HG02610 (cell line): ENCODE measurements at regions not wholly inside any gene's neighbourhood (a gene's known extent, or its start where the extent isn't known, plus 50 kb on each side); places are given as distances from the start of the nearest gene placed in this dataset.

Experiments used
- ATAC-seq: cut with Tn5 transposase; IDR thresholded peaks from one replicate; pipeline ENCODE4 v1.9.1; 2021; ENCODE audit warnings: mild to moderate bottlenecking, moderate library complexity; ENCODE audit not compliant: unreplicated experiment

DNA sequence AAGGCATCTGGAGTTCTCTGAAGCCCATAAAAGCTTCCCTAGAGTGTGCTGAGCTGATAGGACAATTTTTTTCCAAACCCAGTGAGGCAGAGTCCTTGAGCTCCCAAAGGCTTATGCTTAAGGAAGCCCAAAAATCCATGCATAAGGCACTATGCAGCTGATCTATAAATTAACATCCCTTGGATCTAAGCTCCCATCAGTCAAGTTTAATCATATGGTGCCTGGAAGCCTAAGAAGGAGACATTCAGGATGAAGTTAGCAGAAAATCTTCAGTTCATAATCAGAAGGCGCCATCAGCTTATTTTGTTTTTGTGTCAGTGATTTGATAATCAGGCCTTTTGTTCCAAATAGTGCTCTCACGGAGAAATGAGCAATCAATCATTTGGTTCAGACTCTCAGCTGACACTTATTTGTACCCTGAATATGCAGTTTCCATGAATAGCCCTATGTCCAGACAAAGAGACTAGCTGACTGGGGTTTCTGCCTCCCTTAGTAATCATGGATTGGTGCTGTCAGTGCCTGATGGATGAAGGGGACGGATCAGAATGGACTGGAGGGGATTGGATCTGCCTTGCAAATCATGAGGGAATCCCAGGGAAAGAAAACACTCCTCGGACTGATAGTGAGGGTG is 464.8 kb upstream of the RGPD4 start:
- no peak for ATAC-seq

DNA sequence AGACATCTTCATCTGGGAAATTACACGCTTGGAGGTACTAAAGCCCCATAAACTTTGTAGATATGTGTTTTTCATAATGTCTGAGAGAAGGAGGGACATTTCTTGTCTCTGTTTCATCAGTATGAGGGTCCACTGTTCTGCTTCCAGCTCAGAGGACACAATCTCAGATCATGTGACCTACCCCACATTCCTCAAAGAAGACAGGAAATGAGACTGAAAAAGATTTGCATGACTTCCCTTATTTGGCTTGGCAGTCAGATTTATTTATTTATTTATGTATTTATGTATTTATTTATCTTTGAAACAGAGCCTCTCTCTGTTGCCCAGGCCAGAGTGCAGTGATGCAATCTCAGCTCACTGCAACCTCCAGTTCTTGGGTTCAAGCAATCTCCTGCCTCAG is 463.7 kb upstream of the RGPD4 start:
- no peak for ATAC-seq

- no peak for ATAC-seq
These were observed 462.9 kb upstream of the RGPD4 start for GRCh38 chr2:107363806-107364205.

DNA sequence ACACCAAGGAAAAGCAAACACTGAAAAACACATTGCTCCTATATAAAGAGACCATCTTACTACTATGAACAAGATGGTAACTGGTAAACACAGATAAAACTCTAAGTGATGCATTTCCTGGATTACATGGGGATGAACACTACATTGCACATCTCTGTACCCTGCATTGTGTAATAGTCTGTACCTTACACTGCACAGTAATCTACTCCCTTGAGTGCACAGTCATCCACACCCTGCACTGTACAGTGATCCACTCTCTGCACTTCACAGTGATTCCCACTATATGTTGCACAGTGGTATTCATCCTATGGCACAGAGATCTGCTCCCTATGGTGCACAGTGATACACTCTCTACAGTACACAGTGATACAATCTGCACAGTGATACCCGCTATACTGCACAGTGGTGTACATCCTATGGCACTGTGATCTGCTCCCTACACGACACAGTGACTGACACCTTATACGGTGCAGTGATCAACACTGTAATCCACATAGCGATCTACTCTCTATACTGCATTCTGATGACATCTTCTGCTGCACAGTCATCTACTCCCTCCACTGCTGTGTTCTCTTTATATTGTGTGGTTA is 462.2 kb upstream of the RGPD4 start:
- no peak for ATAC-seq

DNA sequence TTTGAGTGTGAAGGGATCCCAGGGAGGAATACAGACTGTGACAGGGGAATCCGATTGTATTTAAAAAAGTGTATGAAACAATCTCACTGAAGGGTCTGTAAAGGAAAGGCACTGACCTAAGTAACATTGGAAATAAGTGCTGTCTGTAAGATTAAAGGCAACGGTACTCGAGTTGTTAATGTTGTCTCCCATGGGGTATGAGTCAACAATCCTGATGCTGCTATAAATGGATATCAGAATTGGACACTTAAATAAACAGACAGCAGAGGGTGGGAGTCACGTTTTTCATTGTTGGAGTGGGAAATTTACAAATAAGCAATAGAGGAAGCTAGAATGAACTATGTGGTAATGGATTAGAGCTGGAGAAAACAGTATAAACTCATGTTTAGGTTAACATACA is 452.4 kb upstream of the RGPD4 start:
- no peak for ATAC-seq

DNA sequence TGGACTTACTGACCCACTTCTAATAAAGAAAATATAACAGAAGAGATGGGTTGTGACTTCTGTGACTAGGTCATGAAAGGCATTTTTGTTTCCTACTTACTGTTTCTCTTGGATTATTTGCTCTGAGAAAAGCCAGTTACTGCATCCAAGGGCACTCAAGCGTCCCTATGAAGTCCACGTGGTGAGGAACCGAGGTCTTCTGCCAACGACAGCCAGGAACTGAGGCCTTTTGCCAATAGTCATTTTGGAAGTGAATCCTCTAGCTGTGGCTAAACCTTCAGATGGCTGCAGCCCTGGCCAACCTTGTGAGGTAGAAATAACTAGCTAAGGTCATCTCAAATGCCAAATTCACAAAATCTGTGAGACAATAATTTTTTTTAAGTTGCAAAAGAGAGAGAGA is 449.8 kb upstream of the RGPD4 start:
- ATAC-seq = no peak

DNA sequence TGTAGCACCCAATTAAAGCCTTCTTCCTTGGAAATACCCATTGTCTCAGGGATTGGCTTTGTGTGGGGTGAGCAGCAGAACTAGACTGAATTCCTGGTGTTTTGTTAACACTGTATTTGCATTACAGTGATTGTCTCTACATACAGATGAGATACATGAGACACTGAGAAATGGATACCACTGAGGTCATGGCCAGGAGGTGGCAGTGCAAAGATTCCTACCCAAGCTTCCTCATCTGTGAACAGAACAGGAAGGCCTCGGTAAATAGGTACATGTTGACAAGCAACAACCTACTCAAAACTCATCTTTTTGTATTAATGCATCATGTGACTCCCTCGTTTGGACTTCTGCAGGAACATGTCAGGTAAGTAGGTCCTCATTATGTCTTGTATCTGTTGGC is 445.8 kb upstream of the RGPD4 start:
- ATAC-seq = no peak

DNA sequence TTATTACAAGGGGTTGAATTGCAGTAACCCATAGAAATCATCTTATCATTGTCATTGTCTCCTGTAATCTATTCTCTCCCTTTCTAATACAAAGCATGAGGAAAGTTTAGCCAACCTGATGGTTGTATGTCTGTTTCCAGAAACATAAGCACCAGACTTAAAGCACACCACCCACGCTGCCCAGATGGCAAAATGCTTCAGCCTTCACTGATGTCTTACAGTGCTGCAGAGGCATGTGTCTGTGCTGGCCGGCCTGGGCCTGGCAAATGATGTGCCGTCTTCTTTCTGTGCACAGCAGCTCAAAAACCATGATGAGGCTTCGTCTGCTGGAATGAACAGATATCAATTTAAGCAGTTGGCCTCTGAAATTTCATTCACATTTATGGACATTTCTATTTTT is 443.0 kb upstream of the RGPD4 start:
- ATAC-seq = no peak

DNA sequence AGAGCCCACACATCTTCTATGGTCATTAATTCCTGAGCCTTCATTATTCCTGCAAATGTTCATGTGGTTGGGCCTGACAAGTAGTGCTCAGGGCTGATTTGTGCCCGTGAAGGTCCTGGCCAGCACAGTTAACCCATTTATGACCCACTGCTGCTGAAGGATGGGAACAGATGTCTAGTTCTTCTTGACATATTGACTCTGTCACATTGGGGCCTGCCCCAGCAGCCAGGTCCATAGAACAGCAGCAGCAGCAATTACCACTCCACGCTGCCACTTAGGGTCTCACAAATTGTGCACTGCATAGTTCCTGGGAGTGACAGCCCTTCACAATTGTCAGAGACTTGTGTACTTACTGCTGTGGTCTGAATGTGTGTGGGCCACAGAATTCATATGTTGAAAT is 442.3 kb upstream of the RGPD4 start:
- ATAC-seq = no peak

- ATAC-seq = no peak
These were observed 440.8 kb upstream of the RGPD4 start for GRCh38 chr2:107385921-107386320.

DNA sequence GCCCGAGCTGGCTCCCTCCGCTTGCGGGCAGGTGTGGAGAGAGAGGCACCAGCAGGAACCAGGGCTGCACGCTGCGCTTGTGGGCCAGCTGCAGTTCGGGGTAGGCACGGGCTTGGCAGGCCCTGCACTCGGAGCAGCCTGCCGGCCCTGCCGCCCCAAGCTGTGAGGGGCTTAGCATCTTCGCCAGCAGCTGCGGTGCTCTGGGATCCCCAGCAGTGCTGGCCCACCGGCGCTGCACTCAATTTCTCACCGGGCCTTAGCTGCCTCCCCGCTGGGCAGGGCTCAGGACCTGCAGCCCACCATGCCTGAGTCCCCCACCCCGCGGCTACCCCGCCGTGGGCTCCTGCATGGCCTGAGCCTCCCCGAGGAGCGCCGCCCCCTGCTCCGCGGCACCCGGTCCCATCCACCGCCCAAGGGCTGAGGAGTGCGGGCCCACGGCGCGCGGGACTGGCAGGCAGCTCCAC is 434.4 kb upstream of the RGPD4 start:
- no peak for ATAC-seq

DNA sequence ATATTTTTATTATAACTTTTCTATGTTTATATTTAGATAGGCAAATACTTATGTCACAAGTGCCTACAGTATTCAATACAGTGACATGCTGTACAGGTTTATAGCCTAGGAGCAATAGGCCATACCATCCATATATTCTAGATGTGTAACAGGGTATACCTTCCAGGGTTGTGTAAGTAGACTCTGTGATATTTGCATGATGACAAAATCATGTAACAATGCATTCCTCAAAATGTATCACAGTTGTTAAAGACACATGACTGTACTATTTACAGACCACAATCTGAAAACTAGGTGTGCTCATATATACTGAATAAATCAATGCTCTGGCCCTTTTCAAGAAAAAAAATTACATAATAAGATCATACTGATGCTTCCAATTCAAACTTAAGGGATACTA is 433.2 kb upstream of the RGPD4 start:
- ATAC-seq = no peak

DNA sequence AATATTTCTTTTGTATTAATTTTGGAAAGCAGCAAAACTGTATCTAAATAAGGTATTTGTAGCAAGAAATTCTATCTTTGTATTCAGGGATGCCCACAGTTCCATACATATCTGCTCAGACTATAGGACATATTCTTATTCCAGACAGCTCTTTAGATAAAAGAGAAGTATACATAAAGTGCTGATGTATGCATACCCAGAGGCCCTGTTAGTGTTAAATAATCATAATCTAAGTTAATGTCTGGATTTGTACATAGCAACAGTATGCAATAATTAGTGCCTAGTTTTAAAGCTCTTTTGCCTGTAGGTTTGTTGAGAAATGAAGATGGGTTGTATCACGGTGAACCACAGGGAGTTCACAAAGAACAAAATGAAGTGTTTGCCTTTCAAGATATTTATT is 428.0 kb upstream of the RGPD4 start:
- no peak for ATAC-seq

DNA sequence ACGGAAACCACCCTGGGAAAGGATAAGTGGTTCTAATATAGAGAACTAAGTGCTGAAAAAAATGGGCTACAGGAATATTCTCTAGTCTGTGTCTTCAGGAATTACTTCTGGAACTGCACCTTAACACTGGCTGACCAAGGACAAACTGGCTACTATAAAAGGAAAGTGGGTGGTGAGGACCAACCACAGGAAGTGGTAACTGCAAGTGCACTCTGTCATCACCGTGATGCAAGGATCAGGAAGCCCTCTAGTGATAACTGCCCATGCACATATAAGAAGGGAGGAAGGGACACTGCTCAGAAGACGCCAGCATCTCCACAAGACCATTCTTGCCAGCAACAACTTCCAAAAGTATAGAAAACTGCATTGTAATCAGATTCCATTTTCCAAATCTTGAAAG is 424.4 kb upstream of the RGPD4 start:
- ATAC-seq = no peak

GRCh38 chr2:107405261-107405660 is 421.4 kb upstream of the RGPD4 start:
- ATAC-seq = no peak

DNA sequence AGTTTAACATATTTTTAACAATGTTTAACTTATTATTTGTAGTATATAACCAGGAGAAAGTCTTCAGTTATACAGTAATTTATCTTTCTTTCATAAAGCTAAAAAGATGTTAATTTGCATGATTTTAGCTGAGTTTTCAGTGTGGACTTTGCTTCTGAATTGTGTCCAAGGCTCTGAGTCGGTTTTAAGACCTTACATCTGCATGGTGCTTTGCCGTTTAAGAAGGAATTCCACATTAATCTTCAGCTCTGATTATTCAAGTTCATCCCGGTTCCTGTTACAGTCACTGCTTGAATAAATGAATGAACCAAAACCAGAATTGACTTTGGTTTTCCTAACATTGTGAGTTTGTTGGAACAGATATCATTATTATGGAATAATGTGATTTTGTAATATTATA is 419.7 kb upstream of the RGPD4 start:
- ATAC-seq = no peak

DNA sequence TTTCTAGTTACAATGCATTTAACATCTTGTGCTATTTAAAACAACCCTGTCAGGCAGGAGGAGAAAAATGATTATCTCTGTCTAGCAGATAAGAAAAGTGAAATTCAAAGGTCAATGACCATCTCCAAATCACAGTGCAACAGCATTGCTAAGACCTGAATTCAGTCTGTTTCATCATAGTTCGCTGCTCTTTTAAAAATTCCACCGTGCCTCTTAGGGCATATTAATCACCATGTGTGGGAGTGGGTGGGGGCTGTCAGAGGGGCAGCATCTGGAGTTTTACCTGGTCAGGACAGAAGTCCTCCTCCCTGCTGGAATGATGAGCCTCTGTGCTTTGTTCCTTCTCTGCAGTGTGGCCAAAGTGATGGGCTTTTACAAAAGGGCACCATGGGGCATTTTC is 418.7 kb upstream of the RGPD4 start:
- no peak for ATAC-seq

DNA sequence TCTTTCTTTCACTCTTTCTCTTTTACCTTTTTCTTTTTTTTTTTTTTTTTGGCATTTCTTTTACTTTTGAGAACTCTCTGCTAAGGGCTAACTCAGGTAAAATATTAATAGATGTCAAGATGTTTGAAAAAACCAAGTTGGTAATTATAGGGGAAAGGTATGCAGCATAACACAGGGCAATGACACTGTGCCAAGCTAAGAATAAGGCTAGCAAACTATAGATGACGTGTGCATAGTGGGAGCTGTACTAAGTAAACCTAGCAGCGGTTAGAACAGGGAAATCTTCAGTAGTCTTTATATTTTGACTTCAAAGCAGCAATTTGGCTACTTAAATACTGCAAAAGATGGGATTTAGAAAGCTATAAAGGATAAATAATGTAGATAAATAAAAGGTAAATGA is 415.4 kb upstream of the RGPD4 start:
- ATAC-seq = no peak

DNA sequence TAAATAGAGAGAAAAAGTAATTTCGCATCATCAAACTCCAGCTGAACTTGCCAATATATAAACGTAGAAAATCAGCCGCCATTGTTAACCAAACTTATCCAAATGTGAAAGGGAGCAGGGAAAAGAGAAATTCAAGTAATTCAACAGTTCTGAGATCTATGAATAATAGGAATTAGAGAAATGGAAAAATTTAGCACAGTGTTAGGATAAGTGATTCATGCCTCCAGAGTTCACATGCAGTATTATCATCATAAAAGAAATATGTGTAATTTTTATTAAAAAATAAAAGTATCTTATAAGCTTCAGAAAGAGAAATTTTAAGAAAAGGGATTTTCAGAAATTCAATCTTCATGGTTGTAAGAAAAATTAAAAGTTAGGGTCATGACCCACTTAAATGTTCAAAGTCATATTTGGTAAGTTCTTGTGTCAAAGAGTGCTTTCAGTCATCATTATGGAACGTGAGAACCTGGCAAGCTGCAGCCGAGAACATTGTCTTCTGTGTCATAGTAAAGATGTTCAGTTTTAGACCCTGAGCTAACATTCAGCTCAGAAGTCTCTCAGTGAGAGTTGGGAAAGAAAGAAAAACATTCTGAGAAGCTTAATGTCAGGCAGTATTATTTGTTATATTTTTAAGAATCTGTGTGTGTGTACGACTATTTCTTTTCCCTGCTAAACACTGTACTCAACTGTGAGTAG is 414.3 kb upstream of the RGPD4 start:
- ATAC-seq = no peak

- no peak for ATAC-seq
These were observed 413.7 kb upstream of the RGPD4 start for GRCh38 chr2:107412981-107413380.

DNA sequence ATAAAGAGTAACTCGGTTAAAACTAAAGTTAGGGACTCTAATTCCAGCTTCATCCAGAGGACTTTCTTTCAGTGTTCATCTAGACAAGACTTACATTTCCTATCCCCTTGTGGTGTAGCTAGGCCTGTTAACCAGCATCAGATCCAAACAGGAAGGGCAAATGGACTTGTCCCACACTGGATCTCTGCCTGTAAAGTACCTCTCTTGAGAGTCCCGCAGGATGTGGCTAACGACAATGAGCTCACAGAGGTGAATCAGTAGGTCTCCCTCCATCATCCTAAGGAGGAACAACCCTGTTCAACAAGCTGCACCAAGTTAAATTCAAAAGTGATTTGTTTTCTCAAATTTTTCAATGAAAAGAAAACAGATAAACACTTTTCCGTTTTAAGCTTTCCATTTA is 412.3 kb upstream of the RGPD4 start:
- ATAC-seq = no peak

DNA sequence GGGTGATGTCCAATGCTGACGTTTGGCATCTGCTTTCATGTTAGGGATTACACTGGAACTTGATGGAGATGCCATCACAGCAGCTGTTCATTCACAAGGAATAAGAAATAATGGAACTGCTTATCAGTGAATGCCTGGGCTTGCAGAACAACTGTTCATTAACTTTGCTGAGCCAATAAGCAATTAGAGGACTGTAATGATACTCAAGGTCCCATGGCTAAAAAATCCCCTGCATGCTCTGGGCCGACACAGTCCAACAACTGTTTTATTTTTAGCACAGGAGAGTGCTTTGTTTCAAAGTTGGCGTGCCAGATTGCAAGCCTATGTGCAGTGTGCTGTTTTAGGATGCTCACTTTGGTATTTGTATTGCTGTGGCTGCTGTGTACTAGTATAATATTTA is 408.0 kb upstream of the RGPD4 start:
- no peak for ATAC-seq

DNA sequence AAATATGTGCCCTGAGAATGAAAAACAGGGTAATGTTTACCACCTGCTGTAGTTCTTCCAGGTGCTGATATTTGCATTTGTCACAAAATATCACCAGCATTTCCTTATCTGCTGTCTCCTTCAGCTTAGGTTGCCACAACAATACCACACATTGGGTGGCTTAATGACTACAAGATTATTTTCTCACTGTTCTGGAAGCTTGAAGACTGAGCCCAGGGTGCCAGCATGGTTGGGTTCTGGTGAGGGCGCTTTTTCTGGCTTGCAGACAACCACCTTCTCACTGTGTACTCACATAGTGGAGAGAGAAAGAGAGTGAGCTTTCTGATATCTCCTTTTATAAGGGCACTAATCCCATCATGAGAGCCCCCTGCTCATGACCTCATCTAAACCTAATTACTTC is 407.5 kb upstream of the RGPD4 start:
- ATAC-seq = no peak
